Ureter (tissue), 1 donor: ENCODE measurements at regions not wholly inside any gene's neighbourhood (a gene's known extent, or its start where the extent isn't known, plus 50 kb on each side); places are given as distances from the start of the nearest gene placed in this dataset.
"Not testable (repeated sequence)": the region's sequence is repeated elsewhere in the genome, so short reads cannot be mapped to it uniquely, and the experiment has no call there.

Source experiments
- DNase-seq: peaks from one replicate; pipeline ENCODE4 v3.0.0-alpha.2; 2020; ENCODE audit warnings: low spot score
- donor health status: DM: yes; HTN: yes; CAD: no.

DNA sequence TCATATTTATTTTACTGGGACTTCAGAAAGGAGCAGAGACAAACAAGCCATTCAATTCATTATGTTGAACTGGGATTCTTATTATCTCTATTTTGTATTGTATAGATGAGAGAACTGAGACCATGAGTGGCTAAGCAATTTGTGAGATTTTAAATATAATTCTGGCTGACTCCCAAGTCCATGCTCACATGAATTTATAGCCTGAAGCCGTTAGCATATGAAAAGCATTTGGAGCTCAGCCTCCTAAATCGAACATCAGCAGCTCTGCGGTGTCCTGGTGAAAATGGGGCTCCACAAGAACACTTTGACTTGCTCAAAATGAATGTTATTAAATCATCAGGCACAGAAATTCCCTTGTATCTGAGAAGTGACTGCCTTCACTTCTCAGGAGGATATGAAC is 96.8 kb upstream of the DPT start:
- DNase-seq: no peak

DNA sequence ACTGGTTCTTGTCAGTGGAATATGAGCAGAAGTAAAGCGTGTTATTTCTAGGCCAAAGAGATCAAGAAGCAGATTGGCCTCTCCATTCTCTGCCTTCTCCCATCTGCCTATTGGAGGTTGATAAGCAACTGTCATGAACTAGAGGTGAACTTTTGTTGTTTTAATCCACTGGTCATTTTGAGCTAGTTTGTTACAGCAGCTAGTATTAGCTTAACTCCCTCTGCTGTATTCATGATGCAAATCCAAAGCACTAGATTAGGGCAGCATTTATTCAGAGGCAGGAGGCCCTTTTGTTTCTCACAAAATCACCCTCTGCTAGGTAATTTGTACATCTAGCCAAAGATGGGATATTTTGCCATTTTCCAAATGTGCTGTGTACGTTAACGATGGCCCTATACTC is 97.3 kb upstream of the DPT start:
- DNase-seq: no peak

DNA sequence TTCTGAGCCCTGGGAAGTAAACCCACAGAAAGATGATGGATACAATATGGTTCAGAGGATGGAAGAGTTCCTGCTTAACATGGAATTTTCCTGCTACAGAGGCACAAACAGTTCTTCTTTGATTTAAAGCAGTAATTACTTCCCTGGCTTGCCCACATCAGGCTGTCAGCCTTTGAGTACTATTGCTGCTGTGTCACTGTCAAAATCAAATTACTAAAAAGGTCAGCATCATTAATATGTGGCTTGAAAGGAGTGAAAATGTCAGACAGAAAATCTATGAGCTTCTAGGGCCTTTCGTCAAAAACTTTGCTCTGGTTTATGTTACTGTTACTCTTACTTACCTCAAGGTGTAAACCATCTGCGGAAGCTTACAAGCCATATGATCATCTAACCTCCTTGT is 98.6 kb upstream of the DPT start:
- no peak for DNase-seq

DNA sequence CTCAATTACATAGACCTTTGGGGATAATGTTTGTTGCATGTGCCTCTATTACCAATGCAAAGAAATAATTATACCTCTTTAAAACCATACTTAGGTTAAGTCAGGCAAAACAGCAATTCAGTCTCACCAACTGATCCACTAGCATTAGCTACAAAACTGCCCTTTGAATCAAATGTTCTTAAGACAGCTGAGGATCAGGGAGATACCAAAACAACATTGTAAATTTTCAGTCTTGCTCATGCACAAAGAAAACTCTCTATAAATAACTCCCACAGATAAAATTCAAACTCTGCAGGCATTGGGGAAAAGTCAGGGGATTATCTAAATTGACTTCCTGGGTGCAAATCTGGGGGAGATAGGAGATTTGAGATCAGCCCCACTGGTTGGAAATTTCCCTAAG is 100.9 kb upstream of the DPT start:
- no peak for DNase-seq

DNA sequence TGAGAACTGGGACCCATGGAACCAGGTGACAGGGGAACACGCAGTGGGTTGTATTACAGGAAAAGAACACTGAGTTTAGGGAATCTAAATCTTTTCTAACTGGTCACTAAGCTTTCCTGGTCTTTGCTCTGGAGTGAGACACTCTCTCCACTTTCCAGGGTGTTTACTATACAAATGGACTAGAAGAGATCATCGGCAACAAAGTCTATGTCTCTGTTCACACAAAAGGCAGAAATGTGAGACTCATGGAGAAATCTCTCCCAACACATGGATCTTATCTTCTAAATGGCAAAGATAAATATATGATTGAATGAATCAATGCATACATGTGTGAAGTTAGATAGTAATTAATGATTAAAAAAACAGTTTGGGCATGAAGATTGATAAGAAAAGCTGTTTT is 101.6 kb upstream of the DPT start:
- no peak for DNase-seq

DNA sequence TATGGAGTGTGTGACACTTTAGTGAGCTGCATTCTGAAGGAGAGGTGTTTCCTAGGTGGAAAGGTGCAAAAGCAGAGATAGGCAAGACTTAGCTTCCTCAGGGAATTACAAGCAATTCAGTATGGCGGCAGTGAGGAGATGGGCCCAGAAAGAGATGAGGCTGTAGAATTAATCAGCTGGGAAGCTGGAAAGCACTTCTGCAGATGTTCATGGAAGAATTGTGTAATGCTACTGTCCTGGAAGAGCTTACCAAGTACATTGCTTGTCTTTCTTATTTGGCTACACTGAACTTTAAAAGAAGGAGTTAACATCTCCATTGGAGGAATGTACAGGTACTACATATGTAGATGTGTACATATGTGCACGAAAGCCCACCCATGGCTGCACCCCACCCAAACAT is 103.7 kb upstream of the DPT start:
- DNase-seq: no peak

DNA sequence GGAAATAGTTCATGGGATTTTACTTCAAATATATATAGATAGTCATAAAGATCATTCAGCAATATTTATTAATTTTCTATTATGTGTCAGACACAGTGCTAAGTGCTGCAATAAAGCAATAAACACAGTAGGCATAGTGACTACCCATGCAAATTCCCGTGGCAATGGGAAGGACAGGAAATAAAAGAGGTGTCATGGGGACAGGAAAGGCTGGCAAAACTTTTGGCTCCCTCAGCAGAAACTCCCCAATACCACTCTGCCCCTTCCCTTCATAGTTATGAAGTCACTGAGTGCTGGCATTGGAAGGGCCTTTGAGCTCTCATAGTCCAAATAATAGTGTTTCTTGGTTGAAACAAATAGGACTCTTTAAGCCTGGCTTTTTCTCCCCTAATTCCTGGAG is 104.4 kb upstream of the DPT start:
- no peak for DNase-seq

DNA sequence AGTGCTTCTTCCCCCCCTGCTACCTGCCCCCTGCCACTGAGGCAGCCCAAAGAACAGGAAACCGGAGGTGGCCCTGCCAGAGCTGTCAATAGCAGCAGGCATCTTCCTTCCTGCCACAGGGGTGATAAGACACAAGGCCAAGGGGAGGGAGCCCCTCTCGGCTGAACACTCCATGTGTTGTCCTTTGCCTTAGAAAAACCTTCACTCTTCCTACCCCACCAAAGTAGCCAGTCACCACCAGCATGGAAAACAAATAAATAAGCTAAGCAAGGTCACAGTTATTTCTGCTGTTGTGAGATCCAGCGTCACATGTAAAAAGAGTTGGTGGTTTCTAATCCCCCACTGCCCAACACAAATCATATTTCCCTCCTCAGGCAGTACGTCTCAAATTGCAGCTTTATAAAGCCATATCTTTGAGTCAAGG is 104.8 kb upstream of the DPT start:
- no peak for DNase-seq

DNA sequence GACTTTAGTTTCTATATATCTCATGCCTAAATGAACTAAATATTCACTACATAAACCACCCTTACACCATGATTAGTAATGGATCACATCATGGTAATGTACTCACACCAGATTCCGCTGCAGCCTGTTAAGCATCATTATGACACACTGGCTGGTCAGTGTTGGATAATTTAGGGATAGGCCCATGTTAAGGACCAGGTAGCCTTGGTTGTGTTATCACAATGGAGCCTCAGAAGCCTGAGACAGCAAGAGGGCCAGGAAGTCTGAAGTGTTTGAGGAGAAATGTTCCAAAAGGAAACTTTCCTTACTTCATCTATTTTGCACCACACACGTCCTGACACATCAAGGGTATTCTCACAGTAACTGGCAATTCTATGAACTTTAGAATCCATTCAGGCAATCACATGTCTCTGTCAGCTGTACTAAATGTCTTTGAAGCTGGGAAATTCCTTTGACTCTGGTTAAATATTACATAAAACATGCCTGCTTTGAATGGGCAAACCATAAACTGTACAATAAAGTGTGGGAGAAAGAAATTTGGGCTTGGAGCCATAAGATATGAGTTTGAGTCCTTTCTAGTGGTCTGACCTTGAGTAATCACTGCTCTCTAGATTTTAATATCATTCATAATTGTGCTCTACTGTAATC is 105.3 kb upstream of the DPT start:
- no peak for DNase-seq

DNA sequence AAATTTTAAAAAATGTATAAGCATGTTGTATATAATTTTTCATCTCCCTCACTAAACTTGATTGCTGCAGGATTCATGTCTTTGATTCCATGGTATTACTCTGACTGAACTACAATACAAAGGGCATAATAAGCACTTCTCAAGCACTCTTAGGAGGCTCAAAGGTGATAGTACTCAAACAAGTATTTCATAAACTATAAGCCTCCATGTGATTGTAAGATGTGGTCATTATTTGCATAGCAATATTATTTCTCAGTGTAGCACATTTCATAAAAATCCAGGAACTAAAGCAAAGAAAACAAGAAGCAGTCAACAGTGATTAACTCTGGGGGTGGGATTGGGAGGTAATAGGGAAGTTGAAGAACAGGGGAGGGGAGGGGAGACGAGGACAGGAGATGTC is 106.2 kb upstream of the DPT start:
- no peak for DNase-seq

DNA sequence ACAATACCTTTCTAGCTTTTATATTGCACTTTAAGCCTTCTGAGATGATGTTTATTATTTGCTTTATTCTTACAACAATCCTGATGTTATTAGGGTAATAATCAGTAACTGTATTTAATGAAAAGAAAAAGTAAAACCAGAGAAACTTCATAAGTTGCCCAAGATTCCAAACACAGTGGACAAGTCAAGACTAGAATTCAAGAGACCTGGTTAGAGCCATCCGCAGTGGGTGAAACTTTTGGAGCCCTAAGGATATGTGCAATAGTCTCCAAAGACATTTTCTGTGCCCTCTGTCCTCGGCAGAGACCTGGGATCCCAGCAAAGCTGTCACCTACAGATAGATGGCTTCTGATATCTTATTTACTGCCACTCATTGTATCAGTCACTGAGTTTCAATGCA is 106.8 kb upstream of the DPT start:
- no peak for DNase-seq

DNA sequence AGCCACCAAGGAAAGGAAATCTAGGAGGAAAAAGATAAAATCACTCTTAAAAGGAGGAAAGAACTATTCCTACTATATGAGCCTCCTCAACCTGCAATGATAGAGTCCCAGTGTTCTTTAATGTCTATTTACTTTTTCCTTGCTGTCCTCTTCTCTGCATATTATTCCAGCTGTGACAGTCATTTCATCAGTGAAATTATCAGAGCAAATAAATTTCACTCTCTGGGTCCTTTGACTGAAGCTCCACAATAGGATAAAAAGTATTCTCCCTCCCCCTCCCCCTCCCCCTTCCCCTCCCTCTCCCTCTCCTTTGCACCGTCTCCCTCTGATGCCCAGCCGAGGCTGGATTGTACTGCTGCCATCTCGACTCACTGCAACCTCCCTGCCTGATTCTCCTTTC is 107.5 kb upstream of the DPT start:
- no peak for DNase-seq

DNA sequence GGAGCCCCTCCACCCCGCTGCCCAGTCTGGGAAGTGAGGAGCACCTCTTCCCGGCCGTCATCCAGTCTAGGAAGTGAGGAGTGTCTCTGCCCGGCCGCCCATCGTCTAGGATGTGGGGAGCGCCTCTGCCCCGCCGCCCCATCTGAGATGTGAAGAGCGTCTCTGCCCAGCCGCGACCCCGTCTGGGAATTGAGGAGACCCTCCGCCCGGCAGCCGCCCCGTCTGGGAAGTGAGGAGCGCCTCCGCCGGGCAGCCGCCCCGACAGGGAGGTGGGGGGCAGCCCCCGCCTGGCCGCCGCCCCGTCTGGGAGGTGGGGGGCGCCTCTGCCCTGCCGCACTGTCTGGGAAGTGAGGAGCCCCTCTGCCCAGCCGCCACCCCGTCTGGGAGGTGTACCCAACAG is 108.2 kb upstream of the DPT start:
- DNase-seq: not testable (repeated sequence)

DNA sequence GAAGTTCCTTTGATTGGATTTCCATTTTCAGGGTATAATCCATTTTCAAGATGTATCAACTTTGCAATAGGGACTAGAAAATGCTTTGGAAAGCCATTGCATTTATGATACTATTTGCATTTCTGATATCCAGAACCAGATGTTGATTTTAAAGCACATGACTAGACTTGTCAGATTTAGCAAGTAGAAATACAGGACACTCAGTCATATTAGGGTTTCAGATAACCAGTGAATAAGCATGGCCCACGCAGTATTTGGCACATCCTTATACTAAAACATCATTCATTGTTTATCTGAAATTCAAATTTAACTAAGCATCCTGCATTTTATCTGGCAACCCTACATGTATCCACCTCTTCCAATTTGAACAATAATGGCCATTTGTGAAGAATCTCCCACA is 113.3 kb upstream of the DPT start:
- no peak for DNase-seq

DNA sequence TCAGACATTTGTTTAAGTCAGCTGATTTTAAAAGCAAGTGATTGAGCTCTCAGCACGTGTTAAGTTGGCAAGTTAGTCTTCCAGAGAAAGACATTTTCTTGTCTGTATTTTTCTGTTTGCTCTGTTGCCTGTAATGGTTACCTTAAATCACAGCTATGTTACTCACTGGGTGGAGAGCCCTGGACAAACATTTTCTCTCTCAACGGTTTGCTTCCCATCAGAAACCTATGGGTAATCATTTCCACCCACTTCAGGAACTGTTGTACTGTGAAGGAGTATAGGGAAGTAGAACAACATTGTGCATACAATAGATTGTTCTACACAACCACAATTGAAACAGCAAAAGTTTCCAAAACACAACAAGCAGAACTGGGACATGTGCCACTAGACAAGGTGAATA is 113.9 kb upstream of the DPT start:
- DNase-seq: no peak

DNA sequence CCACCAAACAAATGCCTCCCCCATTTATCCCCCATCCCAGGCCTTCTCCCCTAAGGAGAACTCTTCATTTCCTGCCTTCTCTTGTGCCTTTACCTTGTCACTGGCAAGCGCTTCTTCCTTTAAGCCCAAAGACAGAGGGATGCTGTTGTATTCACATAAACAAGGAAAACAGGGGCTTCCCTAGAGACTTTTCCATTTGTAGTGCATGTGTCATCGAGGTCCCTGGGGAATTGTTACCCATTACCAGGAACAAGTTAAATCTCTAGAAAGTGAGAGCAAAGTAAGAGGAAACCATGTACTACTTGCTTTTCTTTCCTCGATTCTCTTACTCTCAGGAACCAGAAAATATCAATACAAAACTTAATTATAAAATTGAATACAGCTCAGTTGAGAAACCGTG is 114.4 kb upstream of the DPT start:
- no peak for DNase-seq

DNA sequence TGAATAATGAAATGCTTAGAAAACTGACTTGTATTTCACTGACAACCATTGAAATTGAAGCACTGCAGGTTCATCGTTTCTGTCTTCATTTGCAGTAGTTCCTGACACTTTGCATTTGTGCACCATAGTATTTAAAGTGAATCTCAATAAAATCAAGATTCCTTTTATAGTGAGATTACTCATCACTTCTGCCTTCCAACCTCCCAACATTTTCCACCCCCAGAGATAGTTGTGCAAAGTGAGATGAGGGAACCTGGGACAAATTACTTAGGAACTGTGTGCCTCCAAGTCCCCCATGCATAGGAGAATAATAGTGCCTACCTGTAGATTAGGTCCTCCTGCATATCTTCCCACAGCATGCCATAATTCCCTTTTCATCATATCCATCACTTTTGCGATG is 114.9 kb upstream of the DPT start:
- DNase-seq: no peak

DNA sequence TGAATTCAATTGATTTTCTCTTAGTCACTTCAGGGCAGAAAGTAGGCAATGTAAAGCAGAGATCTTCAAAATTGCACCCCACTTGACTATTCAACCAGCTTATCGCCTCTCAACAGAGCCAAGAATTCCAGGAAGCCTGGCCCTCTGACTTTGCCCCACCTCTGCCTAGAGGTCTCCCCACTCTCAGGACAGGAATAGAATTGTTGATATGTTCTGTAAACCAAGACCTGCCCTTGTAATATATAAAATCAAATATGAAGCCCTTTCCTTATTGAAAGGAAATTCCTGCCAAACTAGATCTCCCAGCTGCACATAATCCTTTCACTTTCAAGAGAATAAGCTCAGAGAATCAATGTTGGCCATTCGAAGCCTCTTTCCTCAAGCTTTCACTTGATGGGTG is 116.1 kb upstream of the DPT start:
- DNase-seq: no peak

DNA sequence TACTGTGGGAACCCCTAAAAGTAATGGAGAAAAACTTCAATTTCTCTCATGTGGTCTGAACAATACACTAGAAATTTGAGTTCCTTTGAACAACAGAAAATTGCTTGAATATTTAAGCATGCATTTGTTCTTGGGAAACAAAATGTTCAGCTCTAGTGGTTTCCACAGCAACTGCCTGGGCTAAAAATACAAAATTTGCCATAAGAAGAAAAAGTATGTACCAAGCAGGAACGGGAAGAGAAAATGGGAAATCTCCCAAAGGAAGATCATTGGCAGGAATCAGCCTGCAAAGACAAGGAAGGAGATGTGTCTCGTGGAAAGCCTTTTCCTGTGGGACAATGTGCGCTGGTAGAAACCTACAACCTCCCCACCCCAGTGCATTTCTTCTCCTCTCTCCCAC is 119.0 kb upstream of the DPT start:
- DNase-seq: no peak

DNA sequence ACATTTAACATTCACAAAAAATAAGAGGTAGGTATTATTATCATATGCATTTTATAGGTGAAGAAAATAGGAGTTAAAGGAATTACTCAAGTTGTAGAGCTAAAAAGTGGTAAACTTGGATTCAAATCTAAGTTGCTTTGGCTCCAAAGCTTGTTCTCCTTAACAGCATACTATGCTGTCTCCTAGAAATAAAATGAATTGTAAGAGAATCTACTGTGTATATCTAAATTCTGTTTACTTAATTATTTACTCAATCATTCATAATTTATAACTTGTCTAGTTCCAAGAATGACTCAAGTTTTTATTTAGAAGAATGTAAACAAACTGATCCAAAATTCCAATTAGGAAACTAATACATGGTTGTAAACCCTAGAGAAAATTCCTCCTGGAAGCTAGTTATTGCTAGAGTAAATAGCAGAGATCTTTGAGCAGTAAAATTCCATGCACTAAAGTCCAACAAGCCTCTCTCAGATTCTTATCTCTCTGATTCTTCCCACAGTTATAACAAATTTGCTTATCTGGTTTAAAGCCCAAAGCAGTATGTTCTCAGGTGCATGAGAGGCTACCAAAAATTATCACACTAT is 132.5 kb upstream of the DPT start:
- no peak for DNase-seq

DNA sequence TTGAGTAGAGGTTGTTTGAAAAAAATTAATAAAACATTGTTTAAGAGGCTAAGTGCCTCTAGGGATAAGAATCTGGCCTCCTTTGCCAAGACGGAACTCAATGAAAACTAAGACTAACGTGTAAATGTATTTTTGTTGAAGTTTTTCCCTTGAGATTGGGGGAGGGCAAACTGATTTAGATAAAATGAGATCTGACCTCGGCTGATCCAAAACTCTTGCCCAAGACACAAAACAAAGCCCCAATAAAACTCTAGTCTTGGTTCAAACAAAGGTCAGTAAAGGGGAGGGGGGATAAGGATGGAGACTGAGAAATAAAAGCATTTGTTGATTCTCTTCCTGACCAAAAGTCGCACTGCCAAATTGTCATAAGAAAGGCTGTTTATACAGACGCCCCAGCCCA is 134.8 kb upstream of the DPT start:
- DNase-seq: no peak

DNA sequence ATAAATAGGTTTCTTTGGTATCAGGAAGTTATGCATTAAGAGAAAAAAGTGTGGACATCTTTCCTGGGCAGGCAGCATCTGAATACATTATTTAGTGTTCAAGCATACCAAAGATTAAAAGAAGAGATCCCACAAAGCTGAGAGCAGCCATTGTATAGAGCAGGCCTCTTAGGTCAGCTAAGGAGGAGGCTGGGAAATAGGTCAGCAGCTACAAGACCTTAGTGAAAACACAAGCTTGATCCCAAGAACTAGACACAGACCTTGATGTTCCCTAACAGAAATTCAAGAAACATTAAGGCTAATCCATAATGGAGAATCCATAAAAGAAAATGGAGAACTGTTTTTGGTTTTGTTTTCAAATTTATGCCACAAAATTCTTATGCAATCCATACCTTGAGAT is 135.3 kb upstream of the DPT start:
- no peak for DNase-seq

DNA sequence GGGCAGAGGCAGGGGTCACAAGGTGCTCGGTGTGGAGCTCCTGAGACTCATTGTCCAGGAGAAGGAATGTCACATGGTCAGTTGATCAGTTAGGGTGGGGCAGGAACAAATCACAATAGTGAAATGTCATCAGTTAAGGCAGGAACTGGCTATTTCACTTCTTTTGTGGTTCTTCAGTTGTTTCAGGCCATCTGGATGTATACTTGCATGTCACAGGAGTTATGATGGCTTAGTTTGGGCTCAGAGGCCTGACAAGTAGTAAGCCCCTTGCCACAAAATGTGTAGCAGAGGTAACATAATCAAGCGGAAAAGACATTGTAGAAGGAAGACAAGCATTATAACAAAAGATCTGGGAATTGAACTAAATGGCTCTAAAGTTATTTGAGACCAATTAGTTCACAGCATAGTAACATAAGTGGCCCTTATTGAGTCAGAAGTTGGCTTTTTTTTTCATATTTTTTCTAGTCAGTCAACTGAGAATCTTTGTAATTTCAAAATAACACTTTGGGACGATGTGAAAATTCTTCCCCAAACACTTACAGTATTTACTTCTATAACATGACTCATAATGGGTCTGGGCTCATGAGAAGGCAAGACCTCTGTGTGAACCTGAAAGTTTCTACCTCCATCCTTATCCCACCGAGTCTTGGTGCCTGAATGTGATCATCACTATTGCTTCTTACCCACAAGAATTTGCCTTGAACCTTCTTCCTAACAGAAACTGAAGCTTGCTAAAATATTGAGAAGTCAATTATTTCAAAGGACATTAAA is 137.0 kb upstream of the DPT start:
- no peak for DNase-seq
